CD4-positive, alpha-beta T cell (primary cell): ENCODE measurements at regions not wholly inside any gene's neighbourhood (a gene's known extent, or its start where the extent isn't known, plus 50 kb on each side); places are given as distances from the start of the nearest gene placed in this dataset.

Experiments
- ATAC-seq: fragments of 200-7000 bp; cut with Tn5 transposase; one replicate; pipeline ENCODE4 v1.10.0; 2022; ENCODE audit warnings: mild to moderate bottlenecking; ENCODE audit not compliant: poor library complexity
- CTCF ChIA-PET: fragments of 350-600 bp; sonication (Branson Sonifier 250); formaldehyde crosslinking; loops from one replicate; lab custom pipeline; 2021; ENCODE audit warnings: antibody characterized with exemption, inconsistent platforms; lab: Charles Lee
- POLR2A ChIA-PET: fragments of 350-600 bp; sonication (Branson Sonifier 250); formaldehyde crosslinking; loops from one replicate; lab custom pipeline; 2021; ENCODE audit warnings: antibody characterized with exemption, inconsistent platforms; lab: Charles Lee
- DNase-seq, 14 experiments: peaks; one replicate each; pipeline ENCODE4 v3.0.0-alpha.2; 2013 to 2020; ENCODE audit warnings: mixed read lengths in 2 of 14
- H3K27ac ChIP-seq, 2 donors: one replicate each; pipeline versions ENCODE4 v1.5.1 to v1.7.0; 2013; ENCODE audit warnings: low read length in 2 of 2, low read depth in 1 of 2, mild to moderate bottlenecking in 1 of 2
- H3K27me3 ChIP-seq, 2 experiments: 1 replicate in 1 of 2; 2 replicates in 1 of 2; pipeline versions ENCODE4 v1.6.1 to v1.7.0; 2013; ENCODE audit warnings: low read length in 2 of 2, control low read depth in 1 of 2, mild to moderate bottlenecking in 1 of 2, moderate library complexity in 1 of 2; ENCODE audit not compliant: insufficient read depth in 2 of 2, control insufficient read depth in 1 of 2
- H3K36me3 ChIP-seq: one replicate; pipeline ENCODE4 v1.6.1; 2013; ENCODE audit warnings: low read length, control low read depth; ENCODE audit not compliant: insufficient read depth
- H3K4me1 ChIP-seq: one replicate; pipeline ENCODE4 v1.6.1; 2013; ENCODE audit warnings: low read length, control low read depth; ENCODE audit not compliant: insufficient read depth
- H3K4me3 ChIP-seq: one replicate; pipeline ENCODE4 v1.5.1; 2013; ENCODE audit warnings: mild to moderate bottlenecking, low read length, moderate library complexity
- H3K9me3 ChIP-seq, 2 experiments: 1 replicate in 1 of 2; 2 replicates in 1 of 2; pipeline versions ENCODE4 v1.6.1 to v1.7.0; 2013; ENCODE audit warnings: low read length in 2 of 2, mild to moderate bottlenecking in 2 of 2, control low read depth in 1 of 2, moderate library complexity in 1 of 2; ENCODE audit not compliant: control insufficient read depth in 1 of 2, insufficient read depth in 1 of 2
- H3K27ac Mint-ChIP-seq: one replicate; pipeline ENCODE4 v1.8.0; 2020; ENCODE audit warnings: mixed read lengths
- H3K27me3 Mint-ChIP-seq: one replicate; pipeline ENCODE4 v1.8.0; 2021; ENCODE audit warnings: mixed read lengths
- H3K36me3 Mint-ChIP-seq: one replicate; pipeline ENCODE4 v1.8.0; 2021; ENCODE audit warnings: low read depth, mixed read lengths
- H3K4me1 Mint-ChIP-seq: one replicate; pipeline ENCODE4 v1.8.0; 2021; ENCODE audit warnings: low read depth, mixed read lengths
- H3K4me3 Mint-ChIP-seq: one replicate; pipeline ENCODE4 v1.8.0; 2020; ENCODE audit warnings: mild to moderate bottlenecking, mixed read lengths
- H3K9me3 Mint-ChIP-seq: one replicate; pipeline ENCODE4 v1.8.0; 2020; ENCODE audit warnings: mixed read lengths
- intact Hi-C, 2 experiments: fragments of 100-400 bp; cut with DNase I in 1 of 2; cut with micrococcal nuclease in 1 of 2; formaldehyde crosslinking; loops; one replicate each; pipeline versions ENCODE4 v1.15.1 to v1.9.0; 2023 to 2025; cut with DNase I, micrococcal nuclease
- TF ChIP-seq, protein P1 (sequence below): fragments of 200-600 bp; IDR thresholded peaks from one replicate; pipeline ENCODE4 v1.8.0; 2022; ENCODE audit warnings: antibody characterized with exemption, mild to moderate bottlenecking

GRCh38 chr5:2993771-2994170 lies 242.3 kb upstream of the IRX2 start:
- Histone ChIP-seq H3K9me3 (peaks cover 0 to 40% of the 10 kb centered on the region in 2 experiments), H3K4me1 (no peaks in the 10 kb centered on the region), H3K27me3 (no peaks in the 10 kb centered on the region), H3K4me3 (no peak overlapping the region), H3K27ac (no peak overlapping the region), H3K36me3 (no peaks in the 10 kb centered on the region)
- ChIA-PET CTCF (no interaction called here), POLR2A (no interaction called here)
- intact Hi-C loops = no loop called here
- H3K9me3 Mint-ChIP-seq = no peaks in the 10 kb centered on the region
- DNase-seq = no peak
- no peaks in the 10 kb centered on the region for H3K36me3 Mint-ChIP-seq
- no peaks in the 10 kb centered on the region for H3K4me1 Mint-ChIP-seq
- no peak overlapping the region for H3K4me3 Mint-ChIP-seq
- no peak for ATAC-seq
- TF ChIP-seq, protein P1, sequence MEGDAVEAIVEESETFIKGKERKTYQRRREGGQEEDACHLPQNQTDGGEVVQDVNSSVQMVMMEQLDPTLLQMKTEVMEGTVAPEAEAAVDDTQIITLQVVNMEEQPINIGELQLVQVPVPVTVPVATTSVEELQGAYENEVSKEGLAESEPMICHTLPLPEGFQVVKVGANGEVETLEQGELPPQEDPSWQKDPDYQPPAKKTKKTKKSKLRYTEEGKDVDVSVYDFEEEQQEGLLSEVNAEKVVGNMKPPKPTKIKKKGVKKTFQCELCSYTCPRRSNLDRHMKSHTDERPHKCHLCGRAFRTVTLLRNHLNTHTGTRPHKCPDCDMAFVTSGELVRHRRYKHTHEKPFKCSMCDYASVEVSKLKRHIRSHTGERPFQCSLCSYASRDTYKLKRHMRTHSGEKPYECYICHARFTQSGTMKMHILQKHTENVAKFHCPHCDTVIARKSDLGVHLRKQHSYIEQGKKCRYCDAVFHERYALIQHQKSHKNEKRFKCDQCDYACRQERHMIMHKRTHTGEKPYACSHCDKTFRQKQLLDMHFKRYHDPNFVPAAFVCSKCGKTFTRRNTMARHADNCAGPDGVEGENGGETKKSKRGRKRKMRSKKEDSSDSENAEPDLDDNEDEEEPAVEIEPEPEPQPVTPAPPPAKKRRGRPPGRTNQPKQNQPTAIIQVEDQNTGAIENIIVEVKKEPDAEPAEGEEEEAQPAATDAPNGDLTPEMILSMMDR = no peak
- H3K27me3 Mint-ChIP-seq = no peaks in the 10 kb centered on the region
- H3K27ac Mint-ChIP-seq = no peak overlapping the region

DNA sequence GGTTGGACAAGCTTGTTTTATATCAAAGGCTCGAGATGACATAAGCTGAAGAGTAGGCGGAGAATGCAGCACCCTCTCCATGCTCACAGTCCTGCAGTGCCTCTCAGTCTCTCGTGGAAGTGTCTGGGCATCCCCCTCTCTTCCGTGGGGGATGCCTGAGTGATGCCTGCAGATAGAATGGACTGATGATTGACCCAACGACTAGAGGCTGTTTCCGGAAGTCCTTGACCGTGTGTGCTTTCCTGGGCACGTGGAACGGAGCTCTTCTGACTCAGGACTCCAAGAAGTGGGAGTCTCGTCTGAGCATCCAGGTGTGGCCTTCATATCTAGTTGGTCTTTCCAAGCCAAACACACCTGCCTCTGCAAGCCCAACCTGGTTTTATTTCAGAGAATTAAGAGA lies 241.8 kb upstream of the IRX2 start:
- H3K9me3 Mint-ChIP-seq = no peaks in the 10 kb centered on the region
- Histone ChIP-seq H3K4me1 (no peaks in the 10 kb centered on the region), H3K9me3 (peaks cover 0 to 35% of the 10 kb centered on the region in 2 experiments), H3K27ac (no peak overlapping the region), H3K36me3 (no peaks in the 10 kb centered on the region), H3K27me3 (no peaks in the 10 kb centered on the region), H3K4me3 (no peak overlapping the region)
- ATAC-seq (no peak), DNase-seq (no peak)
- no peaks in the 10 kb centered on the region for H3K36me3 Mint-ChIP-seq
- no peaks in the 10 kb centered on the region for H3K4me1 Mint-ChIP-seq
- POLR2A ChIA-PET = no interaction called here
- no peaks in the 10 kb centered on the region for H3K27me3 Mint-ChIP-seq
- CTCF ChIA-PET = no interaction called here
- intact Hi-C loops = no loop called here
- no peak overlapping the region for H3K27ac Mint-ChIP-seq
- no peak overlapping the region for H3K4me3 Mint-ChIP-seq
- TF ChIP-seq, protein P1 = no peak

DNA sequence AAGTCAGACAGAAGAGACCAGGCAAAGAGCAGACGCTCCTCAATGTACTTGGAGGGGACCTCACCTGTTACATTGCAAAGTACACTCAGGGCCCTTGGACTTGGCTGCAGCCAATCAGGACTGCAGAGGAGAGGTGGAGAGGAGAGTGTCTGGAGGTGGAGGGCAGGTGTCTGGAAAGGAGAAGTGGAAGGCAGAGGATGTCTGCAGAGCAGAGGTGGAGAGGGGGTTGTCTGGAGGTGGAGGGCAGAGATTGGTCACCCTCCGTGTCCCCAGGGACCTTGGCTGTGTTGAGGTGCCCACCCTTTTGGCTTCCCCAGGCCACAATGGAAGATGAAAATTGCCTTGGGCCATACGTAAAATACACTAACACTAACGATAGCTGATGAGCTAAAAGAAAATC lies 241.3 kb upstream of the IRX2 start:
- H3K4me1 Mint-ChIP-seq = no peaks in the 10 kb centered on the region
- TF ChIP-seq, protein P1 = no peak
- intact Hi-C loops = no loop called here
- no peak overlapping the region for H3K27ac Mint-ChIP-seq
- Histone ChIP-seq H3K4me3 (no peak overlapping the region), H3K27me3 (no peaks in the 10 kb centered on the region), H3K9me3 (peaks cover 0 to 34% of the 10 kb centered on the region in 2 experiments), H3K36me3 (no peaks in the 10 kb centered on the region), H3K4me1 (no peaks in the 10 kb centered on the region), H3K27ac (no peak overlapping the region)
- ChIA-PET CTCF (no interaction called here), POLR2A (no interaction called here)
- no peak overlapping the region for H3K4me3 Mint-ChIP-seq
- ATAC-seq = no peak
- no peaks in the 10 kb centered on the region for H3K27me3 Mint-ChIP-seq
- H3K9me3 Mint-ChIP-seq = no peaks in the 10 kb centered on the region
- DNase-seq = no peak
- H3K36me3 Mint-ChIP-seq = no peaks in the 10 kb centered on the region
